ENCODE measurements at regions not wholly inside any gene's neighbourhood (a gene's known extent, or its start where the extent isn't known, plus 50 kb on each side); places are given as distances from the start of the nearest gene placed in this dataset.

GRCh38 chr20:43836790-43837189, 77.9 kb upstream of the TOX2 start:
- H3K27me3 ChIP-seq (ENCODE audit: low read depth, low read length), result no peaks in the 10 kb centered on the region
- H3K4me3 ChIP-seq (ENCODE audit: low read length), result no peak overlapping the region
- H3K79me2 ChIP-seq (ENCODE audit: low read length), result no peaks in the 10 kb centered on the region
- no peak overlapping the region for H3K9ac ChIP-seq (ENCODE audit: low read length)
- no peak overlapping the region for H3K27ac ChIP-seq (ENCODE audit: low read length)
- peaks cover 39% of the 10 kb centered on the region for H3K4me1 ChIP-seq (ENCODE audit: low read length)
- no peak overlapping the region for H3K4me2 ChIP-seq (ENCODE audit: low read length)
- no peaks in the 10 kb centered on the region for H3K9me3 ChIP-seq (ENCODE audit: insufficient read depth, low read length)
- TF ChIP-seq CTCF (IDR thresholded peaks at IDR 0.05; ENCODE audit: low read depth, low read length) (no peak), EZH2phosphoT487 (IDR thresholded peaks at IDR 0.05; ENCODE audit: low read depth) (no peak)
- H4K20me1 ChIP-seq (ENCODE audit: insufficient read depth, low read length), result no peaks in the 10 kb centered on the region
- no peaks in the 10 kb centered on the region for H3K36me3 ChIP-seq (replicated peaks; ENCODE audit: low read depth, low read length)
- no peak overlapping the region for H2AFZ ChIP-seq (ENCODE audit: low read depth, low read length)

- no peak overlapping the region for H2AFZ ChIP-seq (ENCODE audit: low read depth, low read length)
- H3K9ac ChIP-seq (ENCODE audit: low read length), result no peak overlapping the region
- no peaks in the 10 kb centered on the region for H3K36me3 ChIP-seq (replicated peaks; ENCODE audit: low read depth, low read length)
- H3K79me2 ChIP-seq (ENCODE audit: low read length), result no peaks in the 10 kb centered on the region
- no peaks in the 10 kb centered on the region for H4K20me1 ChIP-seq (ENCODE audit: insufficient read depth, low read length)
- H3K4me2 ChIP-seq (ENCODE audit: low read length), result no peak overlapping the region
- no peak overlapping the region for H3K4me3 ChIP-seq (ENCODE audit: low read length)
- H3K27ac ChIP-seq (ENCODE audit: low read length), result no peak overlapping the region
- no peaks in the 10 kb centered on the region for H3K9me3 ChIP-seq (ENCODE audit: insufficient read depth, low read length)
- H3K27me3 ChIP-seq (ENCODE audit: low read depth, low read length), result no peaks in the 10 kb centered on the region
- H3K4me1 ChIP-seq (ENCODE audit: low read length), result peaks cover 37% of the 10 kb centered on the region
- TF ChIP-seq EZH2phosphoT487 (IDR thresholded peaks at IDR 0.05; ENCODE audit: low read depth) (no peak), CTCF (IDR thresholded peaks at IDR 0.05; ENCODE audit: low read depth, low read length) (no peak)
Measured at GRCh38 chr20:43835944-43836508, 78.6 kb upstream of the TOX2 start.

GRCh38 chr20:43833511-43834395, 80.9 kb upstream of the TOX2 start:
- Histone ChIP-seq H3K36me3 (replicated peaks; ENCODE audit: low read depth, low read length) (no peaks in the 10 kb centered on the region), H2AFZ (ENCODE audit: low read depth, low read length) (no peak overlapping the region), H3K27ac (ENCODE audit: low read length) (no peak overlapping the region), H3K79me2 (ENCODE audit: low read length) (no peaks in the 10 kb centered on the region), H4K20me1 (ENCODE audit: insufficient read depth, low read length) (no peaks in the 10 kb centered on the region), H3K27me3 (ENCODE audit: low read depth, low read length) (no peaks in the 10 kb centered on the region), H3K4me3 (ENCODE audit: low read length) (no peak overlapping the region), H3K4me2 (ENCODE audit: low read length) (no peak overlapping the region), H3K4me1 (ENCODE audit: low read length) (peaks cover 15% of the 10 kb centered on the region), H3K9ac (ENCODE audit: low read length) (no peak overlapping the region), H3K9me3 (ENCODE audit: insufficient read depth, low read length) (0 out of 2 replicates have a peak, but pooled peaks cover 4% of the 10 kb centered on the region)
- TF ChIP-seq EZH2phosphoT487 (IDR thresholded peaks at IDR 0.05; ENCODE audit: low read depth), result no peak
- no peak for TF ChIP-seq CTCF (IDR thresholded peaks at IDR 0.05; ENCODE audit: low read depth, low read length)

GRCh38 chr20:43832961-43833360, 81.7 kb upstream of the TOX2 start:
- TF ChIP-seq CTCF (IDR thresholded peaks at IDR 0.05; ENCODE audit: low read depth, low read length) (no peak), EZH2phosphoT487 (IDR thresholded peaks at IDR 0.05; ENCODE audit: low read depth) (no peak)
- Histone ChIP-seq H3K9me3 (ENCODE audit: insufficient read depth, low read length) (0 out of 2 replicates have a peak, but pooled peaks cover 4% of the 10 kb centered on the region), H3K27me3 (ENCODE audit: low read depth, low read length) (no peaks in the 10 kb centered on the region), H3K27ac (ENCODE audit: low read length) (no peak overlapping the region), H3K36me3 (replicated peaks; ENCODE audit: low read depth, low read length) (no peaks in the 10 kb centered on the region), H2AFZ (ENCODE audit: low read depth, low read length) (no peak overlapping the region), H3K4me3 (ENCODE audit: low read length) (no peak overlapping the region), H4K20me1 (ENCODE audit: insufficient read depth, low read length) (no peaks in the 10 kb centered on the region), H3K4me1 (ENCODE audit: low read length) (peaks cover 7% of the 10 kb centered on the region; the same call in 1 of the 2 replicates), H3K9ac (ENCODE audit: low read length) (no peak overlapping the region), H3K4me2 (ENCODE audit: low read length) (no peak overlapping the region), H3K79me2 (ENCODE audit: low read length) (no peaks in the 10 kb centered on the region)

Data from OCI-LY3 (cell line).